ENCODE measurements at regions not wholly inside any gene's neighbourhood (a gene's known extent, or its start where the extent isn't known, plus 50 kb on each side); places are given as distances from the start of the nearest gene placed in this dataset.

DNA sequence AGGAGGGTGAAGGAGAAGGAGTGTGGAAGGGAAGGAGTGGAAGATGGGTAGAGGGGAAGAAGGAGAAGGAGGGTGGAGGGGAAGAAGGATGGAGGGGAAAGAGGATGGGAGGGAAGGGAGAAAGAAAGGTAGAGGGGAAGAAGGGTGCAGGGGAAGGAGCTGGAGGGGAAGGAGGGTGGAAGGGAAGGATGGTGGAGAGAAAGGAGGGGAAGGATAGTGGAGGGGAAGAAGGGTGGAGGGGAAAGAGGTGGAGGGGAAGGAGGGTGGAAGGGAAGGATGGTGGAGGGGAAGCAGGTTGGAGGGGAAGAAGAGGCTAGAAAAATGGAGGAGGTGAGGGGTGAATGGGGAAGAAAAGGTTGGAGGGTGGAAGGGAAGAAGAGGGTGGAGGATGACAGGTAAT is 927.9 kb downstream of the UQCRFS1 start:
- Histone ChIP-seq H3K36me3 (no peaks in the 10 kb centered on the region), H3K9me3 (no peaks in the 10 kb centered on the region), H3K9ac (ENCODE audit: low read depth in 2 of 2, low read length in 2 of 2) (no peak overlapping the region), H3K4me1 (peaks cover 4% of the 10 kb centered on the region), H3K4me3 (no peak overlapping the region), H3K27me3 (no peaks in the 10 kb centered on the region), H3K27ac (no peak overlapping the region)
- DNase-seq = no peak
- intact Hi-C loops (cut with DNase I) = no loop called here
- no peak for TF ChIP-seq CTCF (IDR thresholded peaks at IDR 0.05)

DNA sequence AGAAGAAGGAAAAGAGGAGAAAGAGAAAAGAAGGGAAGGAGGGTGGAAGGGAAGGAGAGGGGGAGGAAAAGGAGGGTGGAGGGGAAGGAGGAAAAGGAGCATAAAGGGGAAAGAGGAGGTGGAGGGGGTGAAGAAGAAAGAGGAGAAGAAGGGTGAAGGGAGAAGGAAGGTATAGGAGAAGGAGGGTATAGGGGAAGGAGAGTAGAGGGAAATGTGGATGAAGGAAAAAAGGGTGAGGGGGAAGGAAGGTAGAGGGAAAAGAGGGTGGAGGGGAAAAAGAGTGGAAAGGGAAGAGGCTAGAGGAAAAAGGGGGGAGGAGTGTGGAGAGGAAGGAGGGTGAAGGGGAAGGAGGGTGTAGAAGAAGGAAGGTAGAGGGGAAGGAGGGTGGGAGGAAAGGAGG is 928.6 kb downstream of the UQCRFS1 start:
- no peak overlapping the region for H3K9ac ChIP-seq (ENCODE audit: low read depth in 2 of 2, low read length in 2 of 2)
- no peaks in the 10 kb centered on the region for H3K27me3 ChIP-seq
- no peak overlapping the region for H3K4me3 ChIP-seq
- no peak for DNase-seq
- no peaks in the 10 kb centered on the region for H3K4me1 ChIP-seq
- H3K27ac ChIP-seq = no peak overlapping the region
- H3K36me3 ChIP-seq = no peaks in the 10 kb centered on the region
- H3K9me3 ChIP-seq = no peaks in the 10 kb centered on the region
- intact Hi-C loops (cut with DNase I) = no loop called here
- no peak for TF ChIP-seq CTCF (IDR thresholded peaks at IDR 0.05)

DNA sequence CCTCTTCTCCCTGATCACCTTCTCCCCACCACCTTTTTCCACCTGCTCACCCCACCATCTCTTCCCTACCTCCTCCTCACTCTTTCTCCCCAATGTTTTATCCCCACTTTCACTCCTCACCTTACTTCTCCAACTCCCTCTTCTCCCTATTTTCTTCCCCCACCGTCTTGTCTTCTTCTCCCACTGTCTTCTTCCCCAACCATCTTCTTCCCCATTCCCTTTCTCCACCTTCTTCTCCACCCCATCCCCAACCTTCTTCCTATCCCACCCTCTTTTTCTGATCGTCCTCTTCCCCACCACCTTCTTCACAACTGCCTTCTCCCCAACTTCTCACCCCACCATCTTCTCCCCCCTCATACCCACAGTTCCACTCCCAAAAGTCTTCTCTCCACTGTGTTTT is 929.4 kb downstream of the UQCRFS1 start:
- TF ChIP-seq CTCF (IDR thresholded peaks at IDR 0.05) = no peak
- H3K9me3 ChIP-seq = no peaks in the 10 kb centered on the region
- no peaks in the 10 kb centered on the region for H3K36me3 ChIP-seq
- no peaks in the 10 kb centered on the region for H3K4me1 ChIP-seq
- H3K27me3 ChIP-seq = no peaks in the 10 kb centered on the region
- intact Hi-C loops (cut with DNase I) = no loop called here
- no peak overlapping the region for H3K27ac ChIP-seq
- DNase-seq = no peak
- H3K9ac ChIP-seq (ENCODE audit: low read depth in 2 of 2, low read length in 2 of 2) = no peak overlapping the region
- H3K4me3 ChIP-seq = no peak overlapping the region

DNA sequence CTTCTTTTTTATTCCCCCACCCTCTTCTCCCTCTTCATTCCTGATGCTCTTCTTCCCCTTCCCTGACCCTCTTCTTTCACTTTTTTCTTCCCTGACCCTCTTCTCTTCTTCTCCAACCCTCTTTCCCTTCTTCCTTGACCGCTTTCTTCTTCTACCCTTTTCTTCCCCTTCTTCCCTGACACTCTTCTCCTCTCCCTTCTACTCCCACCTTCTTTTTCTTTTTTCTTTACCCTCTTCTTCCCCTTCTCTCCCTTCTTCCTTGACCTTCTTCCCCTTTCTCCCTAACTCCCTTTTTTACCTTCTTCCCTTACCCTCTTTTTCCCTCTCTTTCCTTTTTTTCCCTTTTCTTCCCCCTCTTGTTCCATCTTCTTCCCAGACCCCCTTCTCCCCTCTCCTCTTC is 931.3 kb downstream of the UQCRFS1 start:
- intact Hi-C loops (cut with DNase I) = no loop called here
- Histone ChIP-seq H3K9ac (ENCODE audit: low read depth in 2 of 2, low read length in 2 of 2) (no peak overlapping the region), H3K27ac (no peak overlapping the region), H3K36me3 (no peaks in the 10 kb centered on the region), H3K27me3 (no peaks in the 10 kb centered on the region), H3K9me3 (no peaks in the 10 kb centered on the region), H3K4me1 (no peaks in the 10 kb centered on the region), H3K4me3 (no peak overlapping the region)
- TF ChIP-seq CTCF (IDR thresholded peaks at IDR 0.05) = no peak
- no peak for DNase-seq

DNA sequence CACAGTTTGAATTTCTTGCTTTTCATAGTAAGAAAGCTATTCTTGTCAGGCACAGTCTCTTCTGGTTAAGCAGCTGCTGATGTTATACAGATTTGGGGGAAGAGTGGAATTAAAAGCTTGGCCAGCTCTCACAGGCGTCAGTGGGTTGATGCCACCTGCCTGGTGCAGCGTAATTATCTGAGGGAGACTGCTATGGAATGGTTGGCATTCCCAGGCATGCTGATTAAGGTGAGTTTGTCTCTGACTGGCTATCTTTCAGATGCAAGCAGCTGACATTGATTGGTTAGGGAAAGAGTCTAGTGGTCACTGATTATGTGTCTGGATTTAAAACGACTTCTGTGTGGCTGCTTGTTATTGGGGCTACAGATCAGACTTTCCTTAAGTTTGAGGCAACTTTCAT is 948.4 kb downstream of the UQCRFS1 start:
- Histone ChIP-seq H3K9ac (ENCODE audit: low read depth in 2 of 2, low read length in 2 of 2) (no peak overlapping the region), H3K27ac (no peak overlapping the region), H3K4me3 (no peak overlapping the region), H3K27me3 (no peaks in the 10 kb centered on the region), H3K4me1 (no peaks in the 10 kb centered on the region), H3K36me3 (no peaks in the 10 kb centered on the region), H3K9me3 (no peaks in the 10 kb centered on the region)
- DNase-seq = no peak
- TF ChIP-seq CTCF (IDR thresholded peaks at IDR 0.05) = no peak
- intact Hi-C loops (cut with DNase I) = no loop called here

DNA sequence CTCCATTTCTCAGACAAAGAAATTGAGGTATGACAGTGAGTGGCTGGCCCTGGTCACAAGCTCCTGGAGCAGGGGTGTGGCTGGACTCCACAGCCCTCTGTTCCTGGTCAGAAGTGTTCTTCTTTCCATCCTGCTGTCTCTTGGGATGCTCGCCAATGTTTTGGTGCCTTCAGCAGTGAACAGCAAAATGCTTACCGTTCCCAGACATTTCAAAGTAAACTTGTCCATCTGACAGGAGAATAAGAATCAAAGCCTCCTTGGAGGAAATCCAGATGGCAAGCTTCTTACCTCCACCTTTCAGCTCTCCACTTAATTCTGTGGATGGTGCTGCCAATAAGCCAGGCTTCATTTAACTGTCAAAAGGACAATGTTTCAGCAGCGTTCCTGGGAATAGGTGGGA is 954.1 kb downstream of the UQCRFS1 start:
- Histone ChIP-seq H3K4me3 (no peak overlapping the region), H3K9me3 (no peaks in the 10 kb centered on the region), H3K36me3 (no peaks in the 10 kb centered on the region), H3K4me1 (no peaks in the 10 kb centered on the region), H3K27me3 (no peaks in the 10 kb centered on the region), H3K9ac (ENCODE audit: low read depth in 2 of 2, low read length in 2 of 2) (no peak overlapping the region), H3K27ac (no peak overlapping the region)
- DNase-seq = no peak
- TF ChIP-seq CTCF (IDR thresholded peaks at IDR 0.05) = no peak
- intact Hi-C loops (cut with DNase I) = no loop called here
